ENCODE measurements at regions not wholly inside any gene's neighbourhood (a gene's known extent, or its start where the extent isn't known, plus 50 kb on each side); places are given as distances from the start of the nearest gene placed in this dataset.

DNA sequence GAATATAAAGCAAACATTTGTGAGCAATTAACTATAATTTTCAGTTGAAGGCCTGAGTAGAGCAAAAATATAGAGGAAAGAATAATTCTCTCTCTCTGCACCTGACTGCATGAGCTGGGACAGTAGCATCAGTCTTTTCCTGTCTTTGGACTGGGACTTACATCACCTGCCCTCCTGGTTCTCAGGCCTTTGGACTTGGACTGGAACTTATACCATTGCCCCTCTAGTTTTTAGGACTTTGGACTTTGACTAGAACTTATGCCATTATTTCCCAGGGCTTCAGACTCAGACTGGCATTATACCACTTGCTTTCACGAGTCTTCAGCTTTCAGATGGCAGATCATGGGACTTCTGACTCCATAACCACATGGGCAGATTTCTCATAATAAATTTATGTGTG, 81.0 kb upstream of the SLC25A13 start:
- TF ChIP-seq, protein P1, sequence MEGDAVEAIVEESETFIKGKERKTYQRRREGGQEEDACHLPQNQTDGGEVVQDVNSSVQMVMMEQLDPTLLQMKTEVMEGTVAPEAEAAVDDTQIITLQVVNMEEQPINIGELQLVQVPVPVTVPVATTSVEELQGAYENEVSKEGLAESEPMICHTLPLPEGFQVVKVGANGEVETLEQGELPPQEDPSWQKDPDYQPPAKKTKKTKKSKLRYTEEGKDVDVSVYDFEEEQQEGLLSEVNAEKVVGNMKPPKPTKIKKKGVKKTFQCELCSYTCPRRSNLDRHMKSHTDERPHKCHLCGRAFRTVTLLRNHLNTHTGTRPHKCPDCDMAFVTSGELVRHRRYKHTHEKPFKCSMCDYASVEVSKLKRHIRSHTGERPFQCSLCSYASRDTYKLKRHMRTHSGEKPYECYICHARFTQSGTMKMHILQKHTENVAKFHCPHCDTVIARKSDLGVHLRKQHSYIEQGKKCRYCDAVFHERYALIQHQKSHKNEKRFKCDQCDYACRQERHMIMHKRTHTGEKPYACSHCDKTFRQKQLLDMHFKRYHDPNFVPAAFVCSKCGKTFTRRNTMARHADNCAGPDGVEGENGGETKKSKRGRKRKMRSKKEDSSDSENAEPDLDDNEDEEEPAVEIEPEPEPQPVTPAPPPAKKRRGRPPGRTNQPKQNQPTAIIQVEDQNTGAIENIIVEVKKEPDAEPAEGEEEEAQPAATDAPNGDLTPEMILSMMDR (conservative IDR thresholded peaks at IDR 0.05; ENCODE audit: low read depth, low read length): no peak
- no peak for TF ChIP-seq EZH2 (IDR thresholded peaks at IDR 0.05; ENCODE audit: borderline replicate concordance, low read depth, low read length, poor library complexity, severe bottlenecking)

Measured in A673 (cell line).